Right atrium auricular region (tissue), 2 donors: ENCODE measurements at regions not wholly inside any gene's neighbourhood (a gene's known extent, or its start where the extent isn't known, plus 50 kb on each side); places are given as distances from the start of the nearest gene placed in this dataset.

Experiments used
- DNase-seq: peaks from one replicate; pipeline ENCODE4 v3.0.0-alpha.2; 2019; ENCODE audit warnings: low spot score
- H3K27ac ChIP-seq, 2 donors: fragments of 200-600 bp; sonication (generic); 1 replicate in 1 of 2; 2 replicates in 1 of 2; pipeline ENCODE4 v1.5.1; 2016 to 2019
- H3K27me3 ChIP-seq, 2 donors: fragments of 200-600 bp; sonication (generic); one replicate each; pipeline versions ENCODE4 v1.5.1 to v1.6.0; 2017 to 2019
- H3K36me3 ChIP-seq: fragments of 200-600 bp; sonication (generic); one replicate; pipeline ENCODE4 v1.5.1; 2016
- H3K4me1 ChIP-seq, 2 donors: fragments of 200-600 bp; sonication (generic); one replicate each; pipeline versions ENCODE4 v1.5.1 to v1.6.0; 2017 to 2019
- H3K4me3 ChIP-seq, 2 donors: fragments of 200-600 bp; sonication (generic); 1 replicate in 1 of 2; 2 replicates in 1 of 2; pipeline ENCODE4 v1.5.1; 2017 to 2019; ENCODE audit warnings: mild to moderate bottlenecking in 1 of 2, moderate library complexity in 1 of 2
- H3K9me3 ChIP-seq, 2 donors: fragments of 200-600 bp; sonication (generic); one replicate each; pipeline ENCODE4 v1.5.1; 2019
- TF ChIP-seq, protein P1 (sequence below), 2 donors: fragments of 200-600 bp; sonication (generic); IDR thresholded peaks; one replicate each; pipeline ENCODE4 v1.5.1; 2019; ENCODE audit warnings: antibody characterized with exemption in 2 of 2

DNA sequence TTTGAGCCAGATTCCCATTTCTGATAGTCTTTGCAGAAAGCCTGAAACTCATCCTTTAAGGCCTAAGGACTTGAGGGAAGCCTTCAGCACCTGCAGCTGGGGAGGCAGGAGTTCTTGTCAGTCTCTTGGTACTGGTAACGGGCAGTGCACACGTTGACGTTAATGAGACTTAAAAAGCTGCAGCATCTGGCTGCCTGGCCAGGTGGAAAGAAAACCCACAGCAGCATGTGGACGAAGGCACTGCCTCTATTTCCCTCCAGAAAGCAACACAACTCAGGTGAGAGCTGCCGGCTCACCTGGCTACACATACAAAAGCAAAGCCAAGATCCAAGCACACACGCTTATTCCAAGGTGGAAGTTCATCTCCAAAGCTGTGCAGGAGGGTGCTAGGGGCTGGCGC is 178.8 kb downstream of the ANAPC1 start:
- no peaks in the 10 kb centered on the region for H3K9me3 ChIP-seq
- no peak overlapping the region for H3K4me3 ChIP-seq
- peaks cover 0 to 14% of the 10 kb centered on the region in 2 donors for H3K4me1 ChIP-seq
- no peaks in the 10 kb centered on the region for H3K27me3 ChIP-seq
- no peak overlapping the region for H3K27ac ChIP-seq
- H3K36me3 ChIP-seq = no peaks in the 10 kb centered on the region
- TF ChIP-seq, protein P1, sequence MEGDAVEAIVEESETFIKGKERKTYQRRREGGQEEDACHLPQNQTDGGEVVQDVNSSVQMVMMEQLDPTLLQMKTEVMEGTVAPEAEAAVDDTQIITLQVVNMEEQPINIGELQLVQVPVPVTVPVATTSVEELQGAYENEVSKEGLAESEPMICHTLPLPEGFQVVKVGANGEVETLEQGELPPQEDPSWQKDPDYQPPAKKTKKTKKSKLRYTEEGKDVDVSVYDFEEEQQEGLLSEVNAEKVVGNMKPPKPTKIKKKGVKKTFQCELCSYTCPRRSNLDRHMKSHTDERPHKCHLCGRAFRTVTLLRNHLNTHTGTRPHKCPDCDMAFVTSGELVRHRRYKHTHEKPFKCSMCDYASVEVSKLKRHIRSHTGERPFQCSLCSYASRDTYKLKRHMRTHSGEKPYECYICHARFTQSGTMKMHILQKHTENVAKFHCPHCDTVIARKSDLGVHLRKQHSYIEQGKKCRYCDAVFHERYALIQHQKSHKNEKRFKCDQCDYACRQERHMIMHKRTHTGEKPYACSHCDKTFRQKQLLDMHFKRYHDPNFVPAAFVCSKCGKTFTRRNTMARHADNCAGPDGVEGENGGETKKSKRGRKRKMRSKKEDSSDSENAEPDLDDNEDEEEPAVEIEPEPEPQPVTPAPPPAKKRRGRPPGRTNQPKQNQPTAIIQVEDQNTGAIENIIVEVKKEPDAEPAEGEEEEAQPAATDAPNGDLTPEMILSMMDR (IDR thresholded peaks at IDR 0.05) = no peak
- no peak for DNase-seq

DNA sequence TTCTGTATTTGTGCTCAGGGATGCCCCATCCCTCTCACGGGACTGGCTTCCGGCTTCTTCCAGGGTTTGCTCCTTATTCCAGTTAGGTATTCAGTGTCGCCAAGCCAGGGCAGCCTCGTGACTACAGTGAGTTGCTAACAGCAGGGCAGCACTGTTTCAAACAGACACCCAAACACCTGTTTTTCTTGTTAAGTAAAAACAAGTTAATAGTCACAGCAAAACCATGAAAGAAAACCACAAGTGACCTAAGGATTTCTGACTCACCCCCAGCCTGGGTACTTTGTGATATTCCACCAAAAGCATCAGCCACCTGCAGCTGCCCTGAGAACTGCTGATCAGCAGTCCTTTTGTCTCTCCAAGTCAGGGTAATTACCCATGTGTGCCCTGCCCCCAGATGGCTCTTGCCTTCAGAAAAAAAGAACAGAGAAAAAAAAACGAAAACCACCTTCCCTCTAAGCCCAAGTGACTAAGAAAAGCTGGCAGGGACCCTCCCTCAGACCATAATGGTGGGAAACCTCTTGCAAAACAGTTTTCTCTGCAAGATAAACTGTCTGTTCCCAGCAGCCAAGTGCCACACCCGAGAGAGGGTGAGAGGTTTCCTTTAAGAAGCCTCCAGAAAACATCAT is 178.2 kb downstream of the ANAPC1 start:
- Histone ChIP-seq H3K4me1 (peaks cover 0 to 14% of the 10 kb centered on the region in 2 donors), H3K27ac (no peak overlapping the region), H3K36me3 (no peaks in the 10 kb centered on the region), H3K27me3 (no peaks in the 10 kb centered on the region), H3K4me3 (no peak overlapping the region), H3K9me3 (no peaks in the 10 kb centered on the region)
- TF ChIP-seq, protein P1 (IDR thresholded peaks at IDR 0.05) = no peak
- no peak for DNase-seq

DNA sequence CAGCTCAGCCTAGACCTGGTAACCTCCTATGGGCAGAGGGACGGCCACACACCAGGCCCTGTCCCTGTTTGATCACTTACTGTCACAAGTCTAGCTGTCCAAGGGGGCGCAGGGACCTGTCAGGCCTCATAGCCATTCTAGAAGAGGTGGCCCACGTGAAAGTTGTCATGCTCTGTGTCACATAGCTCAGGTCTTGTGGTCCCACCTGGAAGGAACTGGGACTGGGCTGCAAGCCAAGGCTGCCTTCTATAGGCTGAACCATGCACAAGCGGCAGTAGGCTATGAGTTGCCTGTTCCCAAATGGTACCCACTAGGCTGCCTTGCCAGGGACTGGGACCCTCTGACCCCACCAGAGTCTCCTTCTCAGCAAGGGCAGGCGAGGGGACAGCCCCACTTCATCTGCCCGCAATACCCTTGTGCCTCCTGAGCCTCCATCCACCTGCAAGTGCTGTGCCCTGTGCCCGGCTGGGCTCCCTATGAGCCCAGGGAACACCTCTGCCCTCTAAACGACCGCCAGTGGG is 177.5 kb downstream of the ANAPC1 start:
- TF ChIP-seq, protein P1 (IDR thresholded peaks at IDR 0.05) = no peak
- H3K9me3 ChIP-seq = no peaks in the 10 kb centered on the region
- no peak overlapping the region for H3K4me3 ChIP-seq
- peaks cover 0 to 14% of the 10 kb centered on the region in 2 donors for H3K4me1 ChIP-seq
- DNase-seq = no peak
- no peaks in the 10 kb centered on the region for H3K36me3 ChIP-seq
- no peaks in the 10 kb centered on the region for H3K27me3 ChIP-seq
- H3K27ac ChIP-seq = no peak overlapping the region

DNA sequence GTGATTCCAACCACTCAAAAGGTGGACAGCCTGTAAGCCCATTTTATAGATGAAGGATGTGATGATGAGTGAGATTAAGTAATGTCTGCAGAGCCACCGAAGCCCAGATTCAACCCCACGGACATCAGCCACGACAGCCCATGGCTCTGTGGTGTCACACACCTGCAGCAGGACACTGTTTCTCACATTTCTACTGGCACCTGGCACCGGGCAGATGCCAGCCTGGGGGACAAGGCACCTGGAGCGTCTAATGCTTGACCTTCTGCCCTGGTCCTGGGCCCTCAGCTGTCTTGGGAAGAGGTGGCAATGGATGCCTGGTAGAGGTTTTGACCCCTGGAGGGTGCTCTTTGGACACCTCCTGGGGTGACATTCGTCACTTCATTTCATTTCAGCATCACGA is 176.3 kb downstream of the ANAPC1 start:
- TF ChIP-seq, protein P1 (IDR thresholded peaks at IDR 0.05) = no peak
- no peak for DNase-seq
- no peaks in the 10 kb centered on the region for H3K27me3 ChIP-seq
- H3K4me3 ChIP-seq = no peak overlapping the region
- no peaks in the 10 kb centered on the region for H3K36me3 ChIP-seq
- H3K4me1 ChIP-seq = peaks cover 0 to 4% of the 10 kb centered on the region in 2 donors
- H3K27ac ChIP-seq = no peak overlapping the region
- H3K9me3 ChIP-seq = no peaks in the 10 kb centered on the region

DNA sequence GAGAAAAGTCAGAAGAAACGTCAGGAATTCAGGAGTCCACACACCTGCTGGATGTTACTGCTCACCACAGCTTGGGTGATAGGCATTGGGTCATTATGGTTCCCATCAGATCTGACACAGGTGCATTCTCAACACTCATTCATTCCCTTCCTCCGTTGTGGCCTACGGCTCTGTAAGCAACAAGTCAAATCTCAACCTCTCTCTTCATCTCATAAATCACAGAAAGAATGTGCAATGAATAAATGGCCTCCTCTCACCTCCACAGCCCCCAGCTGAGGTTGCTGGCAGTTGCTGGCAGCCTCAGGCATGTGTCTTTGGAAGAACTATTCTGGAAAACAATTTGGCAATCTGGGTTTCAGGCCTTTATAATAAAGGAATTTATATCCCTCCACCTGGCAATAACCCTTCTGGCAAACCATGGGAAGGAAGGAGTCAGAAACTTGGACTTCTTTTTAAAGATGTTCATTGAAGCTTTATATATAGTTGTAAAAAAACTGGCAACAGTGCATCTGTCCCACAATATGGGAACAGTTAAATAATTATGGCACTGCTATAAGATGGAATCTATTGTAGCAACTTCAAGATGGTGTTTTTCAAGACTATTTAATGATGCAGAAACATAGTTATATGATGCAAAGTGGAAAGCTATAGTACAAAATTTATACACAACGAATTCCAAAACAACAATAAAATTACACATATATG is 175.4 kb downstream of the ANAPC1 start:
- Histone ChIP-seq H3K4me1 (peaks cover 0 to 4% of the 10 kb centered on the region in 2 donors), H3K9me3 (no peaks in the 10 kb centered on the region), H3K27ac (no peak overlapping the region), H3K4me3 (no peak overlapping the region), H3K27me3 (no peaks in the 10 kb centered on the region), H3K36me3 (no peaks in the 10 kb centered on the region)
- DNase-seq = no peak
- TF ChIP-seq, protein P1 (IDR thresholded peaks at IDR 0.05) = no peak
